ENCODE measurements at regions not wholly inside any gene's neighbourhood (a gene's known extent, or its start where the extent isn't known, plus 50 kb on each side); places are given as distances from the start of the nearest gene placed in this dataset.

DNA sequence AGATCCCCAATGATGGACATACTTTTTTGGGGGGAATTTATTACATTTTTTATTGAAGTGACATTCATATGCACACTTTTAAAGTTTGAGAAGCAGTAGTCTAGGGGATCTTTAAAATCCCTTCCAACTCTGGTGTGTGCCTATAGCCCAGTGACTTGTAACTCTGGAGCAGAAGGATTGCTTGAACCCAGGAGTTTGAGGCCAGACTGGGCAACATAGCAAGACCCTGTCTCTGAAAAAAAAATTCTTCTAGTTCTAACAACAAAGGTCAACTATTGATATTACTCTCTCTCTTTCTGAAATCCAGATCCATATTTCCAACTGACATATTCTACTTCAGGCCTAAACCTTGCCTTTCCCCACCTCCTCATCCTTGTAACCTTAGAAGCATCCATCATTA, 148.2 kb upstream of the SPRY4 start:
- Mint-ChIP-seq H3K9me3 (ENCODE audit: low read depth) (no peaks in the 10 kb centered on the region), H3K36me3 (ENCODE audit: low read depth) (no peaks in the 10 kb centered on the region), H3K27me3 (no peaks in the 10 kb centered on the region), H3K4me3 (no peak overlapping the region), H3K4me1 (peaks cover 21% of the 10 kb centered on the region), H3K27ac (peak overlapping the region; percentile 92)
- intact Hi-C loops (cut with DNase I, micrococcal nuclease): loop anchor here (2.0 to 5.0 kb wide), 3 partner anchors 34 to 116 kb away; no protein-coding TSS in a partner anchor
- no peak for DNase-seq
- ChIA-PET CTCF (no interaction called here), POLR2A (no interaction called here)
- ATAC-seq: no peak

GRCh38 chr5:142472306-142472951, 147.6 kb upstream of the SPRY4 start:
- ChIA-PET CTCF (no interaction called here), POLR2A (interaction anchor here (0.6 kb wide), 1 partner anchor 363 kb away, joined by 3 read pairs; no protein-coding TSS in a partner anchor)
- intact Hi-C loops (cut with DNase I, micrococcal nuclease): loop anchor here (1.0 to 5.0 kb wide), 5 partner anchors 35 to 115 kb away; no protein-coding TSS in a partner anchor
- peak; percentile 78 for DNase-seq
- no peaks in the 10 kb centered on the region for H3K9me3 Mint-ChIP-seq (ENCODE audit: low read depth)
- no peaks in the 10 kb centered on the region for H3K36me3 Mint-ChIP-seq (ENCODE audit: low read depth)
- H3K27me3 Mint-ChIP-seq: no peaks in the 10 kb centered on the region
- peaks cover 21% of the 10 kb centered on the region for H3K4me1 Mint-ChIP-seq
- peak overlapping the region; percentile 92 for H3K27ac Mint-ChIP-seq
- no peak overlapping the region for H3K4me3 Mint-ChIP-seq
- peak; percentile 100 for ATAC-seq

GRCh38 chr5:142466195-142466971, 141.6 kb upstream of the SPRY4 start:
- H3K27me3 Mint-ChIP-seq: no peaks in the 10 kb centered on the region
- ChIA-PET CTCF (interaction anchor here (0.6 kb wide), 2 partner anchors 33 to 487 kb away, joined by 3 to 5 read pairs; no protein-coding TSS in a partner anchor), POLR2A (no interaction called here)
- no peaks in the 10 kb centered on the region for H3K36me3 Mint-ChIP-seq (ENCODE audit: low read depth)
- DNase-seq (no peak), ATAC-seq (peak; percentile 47)
- no peak overlapping the region for H3K4me3 Mint-ChIP-seq
- H3K4me1 Mint-ChIP-seq: peaks cover 8% of the 10 kb centered on the region
- intact Hi-C loops (cut with DNase I, micrococcal nuclease): no loop called here
- H3K9me3 Mint-ChIP-seq (ENCODE audit: low read depth): no peaks in the 10 kb centered on the region
- peak overlapping the region; percentile 38 for H3K27ac Mint-ChIP-seq

- no peak overlapping the region for H3K27ac Mint-ChIP-seq
- H3K4me3 Mint-ChIP-seq: no peak overlapping the region
- H3K27me3 Mint-ChIP-seq: no peaks in the 10 kb centered on the region
- no peaks in the 10 kb centered on the region for H3K9me3 Mint-ChIP-seq (ENCODE audit: low read depth)
- ATAC-seq (no peak), DNase-seq (no peak)
- no peaks in the 10 kb centered on the region for H3K36me3 Mint-ChIP-seq (ENCODE audit: low read depth)
- intact Hi-C loops (cut with DNase I, micrococcal nuclease): no loop called here
- CTCF ChIA-PET: interaction anchor here (0.6 kb wide), 2 partner anchors 33 to 208 kb away, joined by 3 to 4 read pairs; no protein-coding TSS in a partner anchor
- H3K4me1 Mint-ChIP-seq: peaks cover 11% of the 10 kb centered on the region
- POLR2A ChIA-PET: no interaction called here
Measured at GRCh38 chr5:142465476-142465875, 140.7 kb upstream of the SPRY4 start.

DNA sequence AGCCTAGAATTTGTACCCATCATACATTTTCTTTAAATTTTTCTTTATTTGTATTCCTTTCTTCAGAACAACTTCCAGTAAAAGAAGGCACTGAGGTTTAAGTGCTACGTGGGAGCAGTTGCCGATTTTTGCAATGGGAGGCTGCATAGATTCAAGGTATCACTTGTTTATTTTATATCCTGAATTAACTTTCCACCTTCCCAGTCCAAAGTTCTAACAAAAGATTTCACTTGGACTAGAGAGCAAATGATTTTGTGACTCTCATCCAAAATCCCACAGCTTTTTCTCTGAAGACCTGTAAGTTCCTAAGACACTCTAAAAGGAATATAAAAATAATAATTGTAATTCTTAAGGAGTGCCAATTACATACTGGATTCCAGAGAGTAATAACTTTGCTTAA, 139.1 kb upstream of the SPRY4 start:
- intact Hi-C loops (cut with DNase I, micrococcal nuclease): no loop called here
- Mint-ChIP-seq H3K4me1 (peaks cover 9% of the 10 kb centered on the region), H3K27me3 (no peaks in the 10 kb centered on the region), H3K36me3 (ENCODE audit: low read depth) (no peaks in the 10 kb centered on the region), H3K27ac (no peak overlapping the region), H3K9me3 (ENCODE audit: low read depth) (peaks cover under 1% of the 10 kb centered on the region), H3K4me3 (no peak overlapping the region)
- ATAC-seq (no peak), DNase-seq (no peak)
- ChIA-PET POLR2A (no interaction called here), CTCF (interaction anchor here (0.5 to 1.2 kb wide), 2 partner anchors 18 to 225 kb away, joined by 3 read pairs; no protein-coding TSS in a partner anchor)

DNA sequence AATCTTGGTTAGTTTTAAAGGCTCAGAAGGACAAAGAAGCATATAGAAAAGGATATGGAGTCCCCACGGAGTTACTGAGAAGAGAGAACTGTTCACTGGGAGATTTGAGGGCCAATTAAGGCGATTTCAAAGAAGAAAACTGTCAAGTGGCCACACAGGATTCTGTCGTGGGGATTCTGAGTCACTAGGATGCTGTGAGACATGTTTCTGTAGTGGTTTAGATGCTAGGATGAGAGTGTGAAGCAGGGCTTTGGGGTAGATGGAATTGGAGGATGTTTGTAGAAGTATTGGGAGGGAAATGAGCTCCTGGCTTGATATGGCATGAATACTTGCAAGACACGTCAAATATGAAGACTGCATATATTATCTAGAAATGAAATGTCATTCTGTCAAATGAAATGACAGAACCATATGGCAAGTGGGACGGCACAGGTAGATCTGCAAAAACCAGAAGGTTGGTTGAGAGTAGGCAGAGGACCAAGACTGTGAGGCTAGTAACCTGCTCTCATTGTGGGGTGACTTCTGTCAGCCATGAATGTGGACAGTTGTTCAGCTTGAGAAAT, 136.3 kb upstream of the SPRY4 start:
- no peaks in the 10 kb centered on the region for H3K27me3 Mint-ChIP-seq
- no peak overlapping the region for H3K27ac Mint-ChIP-seq
- intact Hi-C loops (cut with DNase I, micrococcal nuclease): no loop called here
- ATAC-seq: no peak
- peaks cover 5% of the 10 kb centered on the region for H3K9me3 Mint-ChIP-seq (ENCODE audit: low read depth)
- H3K4me1 Mint-ChIP-seq: peaks cover 9% of the 10 kb centered on the region
- H3K36me3 Mint-ChIP-seq (ENCODE audit: low read depth): no peaks in the 10 kb centered on the region
- H3K4me3 Mint-ChIP-seq: no peak overlapping the region
- ChIA-PET CTCF (interaction anchor here (0.6 kb wide), 1 partner anchor 81 kb away, joined by 3 read pairs; no protein-coding TSS in a partner anchor), POLR2A (no interaction called here)
- DNase-seq: no peak

DNA sequence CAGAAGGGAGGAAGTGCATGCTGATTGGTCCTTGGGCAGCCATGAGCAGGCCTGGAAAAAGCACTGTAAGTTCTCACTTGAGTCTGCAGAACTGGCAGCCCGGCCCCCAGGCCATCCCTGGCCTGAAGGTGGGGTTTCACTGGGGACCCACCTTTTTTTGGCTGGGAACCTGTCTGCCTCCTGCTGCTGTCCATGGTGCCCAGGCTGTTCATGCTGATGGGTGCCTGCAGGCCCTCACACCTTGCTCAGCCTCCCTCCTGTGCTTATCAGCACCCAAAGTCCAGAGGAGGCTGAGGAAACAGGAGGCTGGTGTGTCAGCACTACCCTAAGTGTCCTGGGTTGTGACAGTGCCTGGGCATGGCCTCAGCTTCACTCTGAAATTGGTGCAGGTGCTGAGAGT, 134.4 kb upstream of the SPRY4 start:
- ChIA-PET CTCF (no interaction called here), POLR2A (no interaction called here)
- intact Hi-C loops (cut with DNase I, micrococcal nuclease): no loop called here
- Mint-ChIP-seq H3K27ac (no peak overlapping the region), H3K4me3 (no peak overlapping the region), H3K9me3 (ENCODE audit: low read depth) (peaks cover 5% of the 10 kb centered on the region), H3K36me3 (ENCODE audit: low read depth) (no peaks in the 10 kb centered on the region), H3K27me3 (no peaks in the 10 kb centered on the region), H3K4me1 (peaks cover 7% of the 10 kb centered on the region)
- no peak for DNase-seq
- no peak for ATAC-seq

- no peak for DNase-seq
- Mint-ChIP-seq H3K36me3 (ENCODE audit: low read depth) (peaks cover 3% of the 10 kb centered on the region), H3K4me1 (peaks cover 3% of the 10 kb centered on the region), H3K27ac (no peak overlapping the region), H3K9me3 (ENCODE audit: low read depth) (peaks cover 8% of the 10 kb centered on the region), H3K4me3 (no peak overlapping the region), H3K27me3 (peaks cover 2% of the 10 kb centered on the region)
- ChIA-PET CTCF (no interaction called here), POLR2A (interaction anchor here (0.6 kb wide), 1 partner anchor 32 kb away, joined by 3 read pairs; no protein-coding TSS in a partner anchor)
- no peak for ATAC-seq
- intact Hi-C loops (cut with DNase I, micrococcal nuclease): no loop called here
Measured at GRCh38 chr5:142455856-142456255, 131.0 kb upstream of the SPRY4 start.

DNA sequence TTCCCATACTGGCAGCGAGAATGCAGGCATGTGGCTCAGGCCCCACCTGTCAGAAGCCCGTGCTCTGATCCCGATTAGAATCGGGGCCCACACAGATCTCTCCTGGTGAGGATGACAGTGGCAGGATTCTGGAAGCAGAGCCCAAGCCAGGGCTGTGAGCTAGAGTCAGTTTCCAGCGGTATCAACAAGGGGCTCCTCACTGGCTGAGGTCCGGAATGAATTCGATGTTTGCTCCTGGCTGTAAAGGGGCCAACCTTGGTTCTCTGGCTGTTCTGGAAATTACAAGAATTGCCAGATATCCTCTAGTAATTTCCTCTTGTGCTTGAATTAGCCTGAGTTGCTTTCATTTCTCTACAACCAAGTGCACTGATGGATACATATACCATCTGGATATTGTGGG, 129.1 kb upstream of the SPRY4 start:
- intact Hi-C loops (cut with DNase I, micrococcal nuclease): no loop called here
- H3K36me3 Mint-ChIP-seq (ENCODE audit: low read depth): peaks cover 7% of the 10 kb centered on the region
- H3K27me3 Mint-ChIP-seq: peaks cover 2% of the 10 kb centered on the region
- ATAC-seq (no peak), DNase-seq (no peak)
- ChIA-PET CTCF (no interaction called here), POLR2A (no interaction called here)
- no peak overlapping the region for H3K27ac Mint-ChIP-seq
- H3K4me3 Mint-ChIP-seq: no peak overlapping the region
- H3K9me3 Mint-ChIP-seq (ENCODE audit: low read depth): peaks cover 11% of the 10 kb centered on the region
- no peaks in the 10 kb centered on the region for H3K4me1 Mint-ChIP-seq

GRCh38 chr5:142450419-142450818, 125.6 kb upstream of the SPRY4 start:
- intact Hi-C loops (cut with DNase I, micrococcal nuclease): no loop called here
- DNase-seq (no peak), ATAC-seq (no peak)
- ChIA-PET CTCF (no interaction called here), POLR2A (no interaction called here)
- H3K9me3 Mint-ChIP-seq (ENCODE audit: low read depth): peaks cover 10% of the 10 kb centered on the region
- H3K4me1 Mint-ChIP-seq: peaks cover 7% of the 10 kb centered on the region
- no peak overlapping the region for H3K27ac Mint-ChIP-seq
- no peak overlapping the region for H3K4me3 Mint-ChIP-seq
- peaks cover 7% of the 10 kb centered on the region for H3K36me3 Mint-ChIP-seq (ENCODE audit: low read depth)
- peaks cover 2% of the 10 kb centered on the region for H3K27me3 Mint-ChIP-seq

GRCh38 chr5:142447887-142448286, 123.1 kb upstream of the SPRY4 start:
- POLR2A ChIA-PET: no interaction called here
- Mint-ChIP-seq H3K27ac (no peak overlapping the region), H3K27me3 (peaks cover 2% of the 10 kb centered on the region), H3K4me1 (peaks cover 7% of the 10 kb centered on the region), H3K36me3 (ENCODE audit: low read depth) (peaks cover 7% of the 10 kb centered on the region), H3K4me3 (no peak overlapping the region), H3K9me3 (ENCODE audit: low read depth) (peaks cover 10% of the 10 kb centered on the region)
- ATAC-seq (no peak), DNase-seq (no peak)
- intact Hi-C loops (cut with DNase I, micrococcal nuclease): loop anchor here in 1 of 2 experiments (10.0 kb wide), 1 partner anchor 293 kb away; no protein-coding TSS in a partner anchor
- CTCF ChIA-PET: interaction anchor here (0.6 kb wide), 1 partner anchor 11 kb away, joined by 3 read pairs; no protein-coding TSS in a partner anchor
